ENCODE measurements at regions not wholly inside any gene's neighbourhood (a gene's known extent, or its start where the extent isn't known, plus 50 kb on each side); places are given as distances from the start of the nearest gene placed in this dataset.

- TF ChIP-seq POLR2AphosphoS5 (IDR thresholded peaks at IDR 0.05; ENCODE audit: low read depth) (no peak), CTCF (IDR thresholded peaks at IDR 0.05; ENCODE audit: insufficient read depth, low read length) (no peak), REST (IDR thresholded peaks at IDR 0.05; ENCODE audit: insufficient replicate concordance, low read depth) (no peak), SPI1 (IDR thresholded peaks at IDR 0.05; ENCODE audit: borderline replicate concordance, low read depth) (no peak), GABPA (IDR thresholded peaks at IDR 0.05; ENCODE audit: low read depth) (no peak)
- H3K27me3 ChIP-seq (ENCODE audit: insufficient read depth, poor library complexity, severe bottlenecking): no peaks in the 10 kb centered on the region
- no peak overlapping the region for H3K4me3 ChIP-seq (replicated peaks; ENCODE audit: insufficient read depth, low read length)
- DNase-seq (ENCODE audit: low read depth in 1 of 2, low spot score in 1 of 2): no peak
- no peak overlapping the region for H3K27ac ChIP-seq (replicated peaks)
These were observed 275.5 kb downstream of the CDH19 start for GRCh38 chr18:66328296-66328878.

DNA sequence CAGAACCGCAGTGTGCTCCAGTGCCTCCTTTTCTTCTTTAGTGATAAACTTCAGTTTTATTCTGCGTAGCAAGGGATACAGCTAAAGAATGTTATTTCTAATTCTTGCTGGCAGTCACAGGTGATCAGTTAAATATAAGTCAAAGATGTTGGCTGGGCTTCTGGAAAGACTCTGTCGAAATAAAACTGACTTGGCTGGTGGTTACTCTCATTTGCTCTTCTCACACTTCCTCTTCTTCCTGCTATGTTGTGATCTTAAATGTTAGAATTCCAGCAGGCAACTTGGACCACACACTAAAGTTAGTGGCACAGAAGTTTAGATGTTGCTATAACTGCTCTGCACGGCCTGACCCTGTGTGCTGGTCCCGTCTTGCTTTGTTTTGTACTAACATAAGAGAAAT, 278.6 kb downstream of the CDH19 start:
- DNase-seq (ENCODE audit: low read depth in 1 of 2, low spot score in 1 of 2): no peak
- Histone ChIP-seq H3K4me3 (replicated peaks; ENCODE audit: insufficient read depth, low read length) (no peak overlapping the region), H3K27me3 (ENCODE audit: insufficient read depth, poor library complexity, severe bottlenecking) (no peaks in the 10 kb centered on the region), H3K27ac (replicated peaks) (no peak overlapping the region)
- no peak for TF ChIP-seq REST (IDR thresholded peaks at IDR 0.05; ENCODE audit: insufficient replicate concordance, low read depth)
- TF ChIP-seq SPI1 (IDR thresholded peaks at IDR 0.05; ENCODE audit: borderline replicate concordance, low read depth): peak; percentile 37; the same call in 1 of the 2 replicates
- TF ChIP-seq CTCF (IDR thresholded peaks at IDR 0.05; ENCODE audit: insufficient read depth, low read length): no peak
- TF ChIP-seq GABPA (IDR thresholded peaks at IDR 0.05; ENCODE audit: low read depth): no peak
- no peak for TF ChIP-seq POLR2AphosphoS5 (IDR thresholded peaks at IDR 0.05; ENCODE audit: low read depth)

GRCh38 chr18:66324616-66325015, 279.3 kb downstream of the CDH19 start:
- no peak for DNase-seq (ENCODE audit: low read depth in 1 of 2, low spot score in 1 of 2)
- Histone ChIP-seq H3K27ac (replicated peaks) (no peak overlapping the region), H3K27me3 (ENCODE audit: insufficient read depth, poor library complexity, severe bottlenecking) (no peaks in the 10 kb centered on the region), H3K4me3 (replicated peaks; ENCODE audit: insufficient read depth, low read length) (no peak overlapping the region)
- no peak for TF ChIP-seq REST (IDR thresholded peaks at IDR 0.05; ENCODE audit: insufficient replicate concordance, low read depth)
- TF ChIP-seq GABPA (IDR thresholded peaks at IDR 0.05; ENCODE audit: low read depth): no peak

Measured in HL-60 (cell line).